ENCODE measurements at regions not wholly inside any gene's neighbourhood (a gene's known extent, or its start where the extent isn't known, plus 50 kb on each side); places are given as distances from the start of the nearest gene placed in this dataset.

- Histone ChIP-seq H3K27ac (ENCODE audit: low read depth, low read length) (no peak overlapping the region), H3K36me3 (ENCODE audit: control insufficient read depth, low read length) (no peaks in the 10 kb centered on the region), H3K4me3 (ENCODE audit: low read length) (no peak overlapping the region), H4K20me1 (ENCODE audit: control insufficient read depth, insufficient read depth, low read depth, low read length) (no peaks in the 10 kb centered on the region), H3K4me1 (ENCODE audit: control insufficient read depth, low read length) (no peaks in the 10 kb centered on the region), H3K9me3 (ENCODE audit: control insufficient read depth, insufficient read depth, low read length) (no peaks in the 10 kb centered on the region), H3K4me2 (ENCODE audit: low read length) (no peak overlapping the region), H3F3A (ENCODE audit: control insufficient read depth, insufficient read depth) (no peaks in the 10 kb centered on the region), H3K9me2 (replicated peaks; ENCODE audit: control insufficient read depth, low read length) (no peaks in the 10 kb centered on the region), H3K27me3 (ENCODE audit: control insufficient read depth, low read length) (no peaks in the 10 kb centered on the region), H3K79me2 (ENCODE audit: control insufficient read depth, low read length) (no peaks in the 10 kb centered on the region)
- TF ChIP-seq EZH2phosphoT487 (IDR thresholded peaks at IDR 0.05; ENCODE audit: borderline replicate concordance, low read length) (no peak), CTCF (IDR thresholded peaks at IDR 0.05; ENCODE audit: low read depth, low read length, poor library complexity, severe bottlenecking) (no peak)
These were observed 500.3 kb upstream of the RORB start for GRCh38 chr9:73996844-73997243.

- H3F3A ChIP-seq (ENCODE audit: control insufficient read depth, insufficient read depth) = no peaks in the 10 kb centered on the region
- TF ChIP-seq CTCF (IDR thresholded peaks at IDR 0.05; ENCODE audit: low read depth, low read length, poor library complexity, severe bottlenecking) (no peak), EZH2phosphoT487 (IDR thresholded peaks at IDR 0.05; ENCODE audit: borderline replicate concordance, low read length) (no peak)
- no peaks in the 10 kb centered on the region for H3K79me2 ChIP-seq (ENCODE audit: control insufficient read depth, low read length)
- no peaks in the 10 kb centered on the region for H3K9me3 ChIP-seq (ENCODE audit: control insufficient read depth, insufficient read depth, low read length)
- H3K4me1 ChIP-seq (ENCODE audit: control insufficient read depth, low read length) = no peaks in the 10 kb centered on the region
- no peaks in the 10 kb centered on the region for H3K27me3 ChIP-seq (ENCODE audit: control insufficient read depth, low read length)
- H3K27ac ChIP-seq (ENCODE audit: low read depth, low read length) = no peak overlapping the region
- no peaks in the 10 kb centered on the region for H4K20me1 ChIP-seq (ENCODE audit: control insufficient read depth, insufficient read depth, low read depth, low read length)
- no peak overlapping the region for H3K4me3 ChIP-seq (ENCODE audit: low read length)
- no peaks in the 10 kb centered on the region for H3K9me2 ChIP-seq (replicated peaks; ENCODE audit: control insufficient read depth, low read length)
- H3K36me3 ChIP-seq (ENCODE audit: control insufficient read depth, low read length) = no peaks in the 10 kb centered on the region
- H3K4me2 ChIP-seq (ENCODE audit: low read length) = no peak overlapping the region
These were observed 495.8 kb upstream of the RORB start for GRCh38 chr9:74001382-74001781.

GRCh38 chr9:74006935-74007334 is 490.2 kb upstream of the RORB start:
- H3K4me3 ChIP-seq (ENCODE audit: low read length) = no peak overlapping the region
- H3K27ac ChIP-seq (ENCODE audit: low read depth, low read length) = no peak overlapping the region
- no peak for TF ChIP-seq CTCF (IDR thresholded peaks at IDR 0.05; ENCODE audit: low read depth, low read length, poor library complexity, severe bottlenecking)
- TF ChIP-seq EZH2phosphoT487 (IDR thresholded peaks at IDR 0.05; ENCODE audit: borderline replicate concordance, low read length) = no peak
- no peaks in the 10 kb centered on the region for H3K36me3 ChIP-seq (ENCODE audit: control insufficient read depth, low read length)
- no peaks in the 10 kb centered on the region for H3K79me2 ChIP-seq (ENCODE audit: control insufficient read depth, low read length)
- H3K9me2 ChIP-seq (replicated peaks; ENCODE audit: control insufficient read depth, low read length) = no peaks in the 10 kb centered on the region
- H3K27me3 ChIP-seq (ENCODE audit: control insufficient read depth, low read length) = no peaks in the 10 kb centered on the region
- no peak overlapping the region for H3K4me2 ChIP-seq (ENCODE audit: low read length)
- H3F3A ChIP-seq (ENCODE audit: control insufficient read depth, insufficient read depth) = no peaks in the 10 kb centered on the region
- no peaks in the 10 kb centered on the region for H4K20me1 ChIP-seq (ENCODE audit: control insufficient read depth, insufficient read depth, low read depth, low read length)
- H3K9me3 ChIP-seq (ENCODE audit: control insufficient read depth, insufficient read depth, low read length) = no peaks in the 10 kb centered on the region
- no peaks in the 10 kb centered on the region for H3K4me1 ChIP-seq (ENCODE audit: control insufficient read depth, low read length)

- Histone ChIP-seq H3K27ac (ENCODE audit: low read depth, low read length) (no peak overlapping the region), H3K4me1 (ENCODE audit: control insufficient read depth, low read length) (no peaks in the 10 kb centered on the region), H3K4me3 (ENCODE audit: low read length) (no peak overlapping the region), H4K20me1 (ENCODE audit: control insufficient read depth, insufficient read depth, low read depth, low read length) (no peaks in the 10 kb centered on the region), H3K27me3 (ENCODE audit: control insufficient read depth, low read length) (no peaks in the 10 kb centered on the region), H3K79me2 (ENCODE audit: control insufficient read depth, low read length) (no peaks in the 10 kb centered on the region), H3F3A (ENCODE audit: control insufficient read depth, insufficient read depth) (no peaks in the 10 kb centered on the region), H3K4me2 (ENCODE audit: low read length) (no peak overlapping the region), H3K9me2 (replicated peaks; ENCODE audit: control insufficient read depth, low read length) (no peaks in the 10 kb centered on the region), H3K9me3 (ENCODE audit: control insufficient read depth, insufficient read depth, low read length) (no peaks in the 10 kb centered on the region), H3K36me3 (ENCODE audit: control insufficient read depth, low read length) (no peaks in the 10 kb centered on the region)
- no peak for TF ChIP-seq CTCF (IDR thresholded peaks at IDR 0.05; ENCODE audit: low read depth, low read length, poor library complexity, severe bottlenecking)
- TF ChIP-seq EZH2phosphoT487 (IDR thresholded peaks at IDR 0.05; ENCODE audit: borderline replicate concordance, low read length) = no peak
These were observed 489.3 kb upstream of the RORB start for GRCh38 chr9:74007833-74008232.

Measured in DOHH2 (cell line).